ENCODE measurements at regions not wholly inside any gene's neighbourhood (a gene's known extent, or its start where the extent isn't known, plus 50 kb on each side); places are given as distances from the start of the nearest gene placed in this dataset.
"Not testable (repeated sequence)": the region's sequence is repeated elsewhere in the genome, so short reads cannot be mapped to it uniquely, and the experiment has no call there.

GRCh38 chr6:68194846-68195478, 440.1 kb upstream of the ADGRB3 start:
- CTCF ChIA-PET: no interaction called here
- Histone ChIP-seq H3K36me3 (ENCODE audit: control insufficient read depth, insufficient read depth, low read length) (no peaks in the 10 kb centered on the region), H3K27me3 (ENCODE audit: control insufficient read depth, insufficient read depth, low read length) (no peaks in the 10 kb centered on the region), H3K4me3 (ENCODE audit: low read depth, low read length) (no peak overlapping the region)
- DNase-seq (ENCODE audit: low read depth): no peak
- TF ChIP-seq CTCF (IDR thresholded peaks at IDR 0.05; ENCODE audit: insufficient read depth, low read depth, low read length): no peak
- POLR2A ChIA-PET: no interaction called here

GRCh38 chr6:68192988-68193387, 442.1 kb upstream of the ADGRB3 start:
- DNase-seq (ENCODE audit: low read depth): no peak
- CTCF ChIA-PET: no interaction called here
- no peaks in the 10 kb centered on the region for H3K36me3 ChIP-seq (ENCODE audit: control insufficient read depth, insufficient read depth, low read length)
- POLR2A ChIA-PET: no interaction called here
- no peak for TF ChIP-seq CTCF (IDR thresholded peaks at IDR 0.05; ENCODE audit: insufficient read depth, low read depth, low read length)
- H3K4me3 ChIP-seq (ENCODE audit: low read depth, low read length): no peak overlapping the region
- H3K27me3 ChIP-seq (ENCODE audit: control insufficient read depth, insufficient read depth, low read length): no peaks in the 10 kb centered on the region

GRCh38 chr6:68189217-68189815, 445.8 kb upstream of the ADGRB3 start:
- CTCF ChIA-PET: no interaction called here
- POLR2A ChIA-PET: no interaction called here
- Histone ChIP-seq H3K27me3 (ENCODE audit: control insufficient read depth, insufficient read depth, low read length) (no peaks in the 10 kb centered on the region), H3K4me3 (ENCODE audit: low read depth, low read length) (no peak overlapping the region), H3K36me3 (ENCODE audit: control insufficient read depth, insufficient read depth, low read length) (no peaks in the 10 kb centered on the region)
- no peak for TF ChIP-seq CTCF (IDR thresholded peaks at IDR 0.05; ENCODE audit: insufficient read depth, low read depth, low read length)
- no peak for DNase-seq (ENCODE audit: low read depth)

GRCh38 chr6:68186870-68187269, 448.2 kb upstream of the ADGRB3 start:
- ChIA-PET CTCF (no interaction called here), POLR2A (no interaction called here)
- Histone ChIP-seq H3K27me3 (ENCODE audit: control insufficient read depth, insufficient read depth, low read length) (no peaks in the 10 kb centered on the region), H3K36me3 (ENCODE audit: control insufficient read depth, insufficient read depth, low read length) (no peaks in the 10 kb centered on the region), H3K4me3 (ENCODE audit: low read depth, low read length) (no peak overlapping the region)
- TF ChIP-seq CTCF (IDR thresholded peaks at IDR 0.05; ENCODE audit: insufficient read depth, low read depth, low read length): no peak
- DNase-seq (ENCODE audit: low read depth): no peak

- no peak for DNase-seq (ENCODE audit: low read depth)
- POLR2A ChIA-PET: no interaction called here
- CTCF ChIA-PET: no interaction called here
- Histone ChIP-seq H3K4me3 (ENCODE audit: low read depth, low read length) (no peak overlapping the region), H3K36me3 (ENCODE audit: control insufficient read depth, insufficient read depth, low read length) (no peaks in the 10 kb centered on the region), H3K27me3 (ENCODE audit: control insufficient read depth, insufficient read depth, low read length) (no peaks in the 10 kb centered on the region)
- TF ChIP-seq CTCF (IDR thresholded peaks at IDR 0.05; ENCODE audit: insufficient read depth, low read depth, low read length): no peak
These were observed 452.7 kb upstream of the ADGRB3 start for GRCh38 chr6:68182386-68182785.

- POLR2A ChIA-PET; H3K27me3 ChIP-seq (ENCODE audit: control insufficient read depth, insufficient read depth, low read length); H3K4me3 ChIP-seq (ENCODE audit: low read depth, low read length); CTCF ChIA-PET; DNase-seq (ENCODE audit: low read depth); H3K36me3 ChIP-seq (ENCODE audit: control insufficient read depth, insufficient read depth, low read length): not testable (repeated sequence)
These were observed 454.1 kb upstream of the ADGRB3 start for GRCh38 chr6:68181027-68181426.
